HepG2 (cell line): ENCODE measurements at regions not wholly inside any gene's neighbourhood (a gene's known extent, or its start where the extent isn't known, plus 50 kb on each side); places are given as distances from the start of the nearest gene placed in this dataset.

Experiments used
- TARDBP ChIP-seq: sonication (generic); formaldehyde crosslinking; IDR thresholded peaks from 2 replicates; pipeline ENCODE4 v1.8.0; 2022; ENCODE audit warnings: mild to moderate bottlenecking, missing genetic modification reagents
- THYN1 ChIP-seq: sonication (generic); formaldehyde crosslinking; IDR thresholded peaks from 2 replicates; pipeline ENCODE4 v1.8.1; 2023; ENCODE audit warnings: low read depth, mild to moderate bottlenecking, moderate library complexity, missing genetic modification reagents, borderline replicate concordance
- ZNF451 ChIP-seq: sonication (generic); formaldehyde crosslinking; IDR thresholded peaks from 2 replicates; pipeline ENCODE4 v1.5.0; 2020; ENCODE audit warnings: mild to moderate bottlenecking, missing genetic modification reagents
- TF ChIP-seq, protein P1 (sequence below), 2 experiments: fragments of 450-650 bp in 1 of 2; sonication (generic) in 1 of 2; formaldehyde crosslinking in 1 of 2; IDR thresholded peaks; 2 replicates each; pipeline versions ENCODE4 v1.6.1 to v1.8.0; 2016 to 2022; ENCODE audit warnings: antibody characterized with exemption in 1 of 2, mild to moderate bottlenecking in 1 of 2, missing genetic modification reagents in 1 of 2
- TF ChIP-seq, protein P2 (sequence below): sonication (generic); formaldehyde crosslinking; IDR thresholded peaks from 2 replicates; pipeline ENCODE4 v1.4.0; 2020; ENCODE audit warnings: mild to moderate bottlenecking, missing genetic modification reagents
- TF ChIP-seq, protein P3 (sequence below): sonication (generic); formaldehyde crosslinking; IDR thresholded peaks from 2 replicates; pipeline ENCODE4 v1.5.0; 2020; ENCODE audit warnings: mild to moderate bottlenecking, missing genetic modification reagents, moderate library complexity

DNA sequence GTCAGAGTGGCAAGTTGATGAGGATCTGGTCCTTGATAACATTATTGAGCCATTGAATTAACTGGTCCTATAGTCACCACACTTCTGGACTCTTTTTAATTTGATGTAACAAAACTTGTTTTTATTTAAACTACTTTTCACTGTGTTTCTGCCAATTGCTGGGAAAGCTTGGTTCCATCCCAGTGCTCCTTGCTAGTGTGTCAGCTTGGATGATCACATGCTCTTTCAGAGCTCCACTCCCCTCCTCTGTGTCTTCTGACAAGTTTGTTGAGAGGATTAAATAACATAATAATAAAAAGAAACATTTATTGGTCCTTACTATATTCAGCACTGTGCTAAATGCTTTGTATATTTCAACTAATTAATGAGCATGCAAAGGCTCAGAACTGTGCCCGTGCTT is 448.5 kb upstream of the B3GALT2 start (continued):
- TF ChIP-seq, protein P1, sequence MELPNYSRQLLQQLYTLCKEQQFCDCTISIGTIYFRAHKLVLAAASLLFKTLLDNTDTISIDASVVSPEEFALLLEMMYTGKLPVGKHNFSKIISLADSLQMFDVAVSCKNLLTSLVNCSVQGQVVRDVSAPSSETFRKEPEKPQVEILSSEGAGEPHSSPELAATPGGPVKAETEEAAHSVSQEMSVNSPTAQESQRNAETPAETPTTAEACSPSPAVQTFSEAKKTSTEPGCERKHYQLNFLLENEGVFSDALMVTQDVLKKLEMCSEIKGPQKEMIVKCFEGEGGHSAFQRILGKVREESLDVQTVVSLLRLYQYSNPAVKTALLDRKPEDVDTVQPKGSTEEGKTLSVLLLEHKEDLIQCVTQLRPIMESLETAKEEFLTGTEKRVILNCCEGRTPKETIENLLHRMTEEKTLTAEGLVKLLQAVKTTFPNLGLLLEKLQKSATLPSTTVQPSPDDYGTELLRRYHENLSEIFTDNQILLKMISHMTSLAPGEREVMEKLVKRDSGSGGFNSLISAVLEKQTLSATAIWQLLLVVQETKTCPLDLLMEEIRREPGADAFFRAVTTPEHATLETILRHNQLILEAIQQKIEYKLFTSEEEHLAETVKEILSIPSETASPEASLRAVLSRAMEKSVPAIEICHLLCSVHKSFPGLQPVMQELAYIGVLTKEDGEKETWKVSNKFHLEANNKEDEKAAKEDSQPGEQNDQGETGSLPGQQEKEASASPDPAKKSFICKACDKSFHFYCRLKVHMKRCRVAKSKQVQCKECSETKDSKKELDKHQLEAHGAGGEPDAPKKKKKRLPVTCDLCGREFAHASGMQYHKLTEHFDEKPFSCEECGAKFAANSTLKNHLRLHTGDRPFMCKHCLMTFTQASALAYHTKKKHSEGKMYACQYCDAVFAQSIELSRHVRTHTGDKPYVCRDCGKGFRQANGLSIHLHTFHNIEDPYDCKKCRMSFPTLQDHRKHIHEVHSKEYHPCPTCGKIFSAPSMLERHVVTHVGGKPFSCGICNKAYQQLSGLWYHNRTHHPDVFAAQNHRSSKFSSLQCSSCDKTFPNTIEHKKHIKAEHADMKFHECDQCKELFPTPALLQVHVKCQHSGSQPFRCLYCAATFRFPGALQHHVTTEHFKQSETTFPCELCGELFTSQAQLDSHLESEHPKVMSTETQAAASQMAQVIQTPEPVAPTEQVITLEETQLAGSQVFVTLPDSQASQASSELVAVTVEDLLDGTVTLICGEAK (IDR thresholded peaks at IDR 0.05) = no peak
- TF ChIP-seq, protein P1 (CRISPR knock-in tag; IDR thresholded peaks at IDR 0.05) = no peak
- TF ChIP-seq, protein P2, sequence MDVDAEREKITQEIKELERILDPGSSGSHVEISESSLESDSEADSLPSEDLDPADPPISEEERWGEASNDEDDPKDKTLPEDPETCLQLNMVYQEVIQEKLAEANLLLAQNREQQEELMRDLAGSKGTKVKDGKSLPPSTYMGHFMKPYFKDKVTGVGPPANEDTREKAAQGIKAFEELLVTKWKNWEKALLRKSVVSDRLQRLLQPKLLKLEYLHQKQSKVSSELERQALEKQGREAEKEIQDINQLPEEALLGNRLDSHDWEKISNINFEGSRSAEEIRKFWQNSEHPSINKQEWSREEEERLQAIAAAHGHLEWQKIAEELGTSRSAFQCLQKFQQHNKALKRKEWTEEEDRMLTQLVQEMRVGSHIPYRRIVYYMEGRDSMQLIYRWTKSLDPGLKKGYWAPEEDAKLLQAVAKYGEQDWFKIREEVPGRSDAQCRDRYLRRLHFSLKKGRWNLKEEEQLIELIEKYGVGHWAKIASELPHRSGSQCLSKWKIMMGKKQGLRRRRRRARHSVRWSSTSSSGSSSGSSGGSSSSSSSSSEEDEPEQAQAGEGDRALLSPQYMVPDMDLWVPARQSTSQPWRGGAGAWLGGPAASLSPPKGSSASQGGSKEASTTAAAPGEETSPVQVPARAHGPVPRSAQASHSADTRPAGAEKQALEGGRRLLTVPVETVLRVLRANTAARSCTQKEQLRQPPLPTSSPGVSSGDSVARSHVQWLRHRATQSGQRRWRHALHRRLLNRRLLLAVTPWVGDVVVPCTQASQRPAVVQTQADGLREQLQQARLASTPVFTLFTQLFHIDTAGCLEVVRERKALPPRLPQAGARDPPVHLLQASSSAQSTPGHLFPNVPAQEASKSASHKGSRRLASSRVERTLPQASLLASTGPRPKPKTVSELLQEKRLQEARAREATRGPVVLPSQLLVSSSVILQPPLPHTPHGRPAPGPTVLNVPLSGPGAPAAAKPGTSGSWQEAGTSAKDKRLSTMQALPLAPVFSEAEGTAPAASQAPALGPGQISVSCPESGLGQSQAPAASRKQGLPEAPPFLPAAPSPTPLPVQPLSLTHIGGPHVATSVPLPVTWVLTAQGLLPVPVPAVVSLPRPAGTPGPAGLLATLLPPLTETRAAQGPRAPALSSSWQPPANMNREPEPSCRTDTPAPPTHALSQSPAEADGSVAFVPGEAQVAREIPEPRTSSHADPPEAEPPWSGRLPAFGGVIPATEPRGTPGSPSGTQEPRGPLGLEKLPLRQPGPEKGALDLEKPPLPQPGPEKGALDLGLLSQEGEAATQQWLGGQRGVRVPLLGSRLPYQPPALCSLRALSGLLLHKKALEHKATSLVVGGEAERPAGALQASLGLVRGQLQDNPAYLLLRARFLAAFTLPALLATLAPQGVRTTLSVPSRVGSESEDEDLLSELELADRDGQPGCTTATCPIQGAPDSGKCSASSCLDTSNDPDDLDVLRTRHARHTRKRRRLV (CRISPR knock-in tag) = no peak
- no peak for TF ChIP-seq THYN1 (CRISPR knock-in tag)
- no peak for TF ChIP-seq TARDBP
- TF ChIP-seq, protein P3, sequence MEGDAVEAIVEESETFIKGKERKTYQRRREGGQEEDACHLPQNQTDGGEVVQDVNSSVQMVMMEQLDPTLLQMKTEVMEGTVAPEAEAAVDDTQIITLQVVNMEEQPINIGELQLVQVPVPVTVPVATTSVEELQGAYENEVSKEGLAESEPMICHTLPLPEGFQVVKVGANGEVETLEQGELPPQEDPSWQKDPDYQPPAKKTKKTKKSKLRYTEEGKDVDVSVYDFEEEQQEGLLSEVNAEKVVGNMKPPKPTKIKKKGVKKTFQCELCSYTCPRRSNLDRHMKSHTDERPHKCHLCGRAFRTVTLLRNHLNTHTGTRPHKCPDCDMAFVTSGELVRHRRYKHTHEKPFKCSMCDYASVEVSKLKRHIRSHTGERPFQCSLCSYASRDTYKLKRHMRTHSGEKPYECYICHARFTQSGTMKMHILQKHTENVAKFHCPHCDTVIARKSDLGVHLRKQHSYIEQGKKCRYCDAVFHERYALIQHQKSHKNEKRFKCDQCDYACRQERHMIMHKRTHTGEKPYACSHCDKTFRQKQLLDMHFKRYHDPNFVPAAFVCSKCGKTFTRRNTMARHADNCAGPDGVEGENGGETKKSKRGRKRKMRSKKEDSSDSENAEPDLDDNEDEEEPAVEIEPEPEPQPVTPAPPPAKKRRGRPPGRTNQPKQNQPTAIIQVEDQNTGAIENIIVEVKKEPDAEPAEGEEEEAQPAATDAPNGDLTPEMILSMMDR (CRISPR knock-in tag) = no peak
- TF ChIP-seq ZNF451 (CRISPR knock-in tag) = no peak
